ENCODE measurements at regions not wholly inside any gene's neighbourhood (a gene's known extent, or its start where the extent isn't known, plus 50 kb on each side); places are given as distances from the start of the nearest gene placed in this dataset.
"Not testable (repeated sequence)": the region's sequence is repeated elsewhere in the genome, so short reads cannot be mapped to it uniquely, and the experiment has no call there.

DNA sequence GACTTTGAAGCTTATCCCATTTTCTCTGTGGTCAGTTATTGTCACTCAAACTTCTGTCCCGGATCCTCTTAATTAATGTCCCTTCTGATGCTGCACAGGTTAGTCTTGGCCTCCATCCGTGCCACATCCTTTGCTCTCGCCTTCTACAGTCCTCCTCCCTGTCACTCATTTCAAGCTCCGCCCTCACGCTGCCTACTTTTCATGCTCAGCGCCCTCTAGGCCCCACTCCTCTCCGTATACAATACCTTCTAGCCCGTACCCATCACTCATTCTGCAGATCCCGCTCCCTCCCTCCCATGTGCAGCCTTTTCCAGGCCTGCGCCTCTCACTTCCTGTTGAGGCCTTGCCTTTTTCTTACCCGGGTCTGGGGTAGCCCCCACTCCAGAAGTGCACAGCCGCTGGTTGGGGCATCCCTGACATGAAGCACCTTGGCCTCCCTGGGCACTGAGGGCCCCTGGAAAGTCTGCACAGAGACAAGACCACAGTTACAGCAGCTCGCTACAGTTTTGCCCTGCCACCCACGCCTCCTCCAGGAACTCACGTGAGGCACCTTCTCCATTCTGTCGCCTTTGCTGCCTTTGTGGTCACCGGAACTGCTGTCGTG is 88.5 kb upstream of the SLC25A48 start:
- Histone ChIP-seq H2AFZ (ENCODE audit: low read length) (no peak overlapping the region), H3K9me2 (replicated peaks; ENCODE audit: insufficient read depth, low read length) (no peaks in the 10 kb centered on the region), H3K79me2 (ENCODE audit: low read length) (no peaks in the 10 kb centered on the region), H3K4me2 (ENCODE audit: low read depth, low read length) (no peak overlapping the region), H3K9ac (ENCODE audit: low read length) (no peak overlapping the region), H3K36me3 (replicated peaks; ENCODE audit: insufficient read depth, low read length) (no peaks in the 10 kb centered on the region), H3K4me1 (ENCODE audit: low read length) (peaks cover under 1% of the 10 kb centered on the region; the same call in 1 of the 2 replicates), H3K9me3 (replicated peaks; ENCODE audit: insufficient read depth, low read length) (no peaks in the 10 kb centered on the region), H3F3A (ENCODE audit: insufficient read depth, low read length) (no peaks in the 10 kb centered on the region), H4K20me1 (ENCODE audit: insufficient read depth, low read length) (no peaks in the 10 kb centered on the region), H3K4me3 (ENCODE audit: low read length) (no peak overlapping the region), H3K27ac (ENCODE audit: low read length) (no peak overlapping the region), H3K27me3 (replicated peaks; ENCODE audit: insufficient read depth, low read length) (no peaks in the 10 kb centered on the region)
- no peak for TF ChIP-seq EZH2 (optimal IDR thresholded peaks at IDR 0.05; ENCODE audit: low read depth, low read length)
- TF ChIP-seq, protein P1, sequence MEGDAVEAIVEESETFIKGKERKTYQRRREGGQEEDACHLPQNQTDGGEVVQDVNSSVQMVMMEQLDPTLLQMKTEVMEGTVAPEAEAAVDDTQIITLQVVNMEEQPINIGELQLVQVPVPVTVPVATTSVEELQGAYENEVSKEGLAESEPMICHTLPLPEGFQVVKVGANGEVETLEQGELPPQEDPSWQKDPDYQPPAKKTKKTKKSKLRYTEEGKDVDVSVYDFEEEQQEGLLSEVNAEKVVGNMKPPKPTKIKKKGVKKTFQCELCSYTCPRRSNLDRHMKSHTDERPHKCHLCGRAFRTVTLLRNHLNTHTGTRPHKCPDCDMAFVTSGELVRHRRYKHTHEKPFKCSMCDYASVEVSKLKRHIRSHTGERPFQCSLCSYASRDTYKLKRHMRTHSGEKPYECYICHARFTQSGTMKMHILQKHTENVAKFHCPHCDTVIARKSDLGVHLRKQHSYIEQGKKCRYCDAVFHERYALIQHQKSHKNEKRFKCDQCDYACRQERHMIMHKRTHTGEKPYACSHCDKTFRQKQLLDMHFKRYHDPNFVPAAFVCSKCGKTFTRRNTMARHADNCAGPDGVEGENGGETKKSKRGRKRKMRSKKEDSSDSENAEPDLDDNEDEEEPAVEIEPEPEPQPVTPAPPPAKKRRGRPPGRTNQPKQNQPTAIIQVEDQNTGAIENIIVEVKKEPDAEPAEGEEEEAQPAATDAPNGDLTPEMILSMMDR (IDR thresholded peaks at IDR 0.05; ENCODE audit: low read length) = no peak
- TF ChIP-seq EZH2phosphoT487 (IDR thresholded peaks at IDR 0.05; ENCODE audit: low read length) = no peak
- no peak for DNase-seq

DNA sequence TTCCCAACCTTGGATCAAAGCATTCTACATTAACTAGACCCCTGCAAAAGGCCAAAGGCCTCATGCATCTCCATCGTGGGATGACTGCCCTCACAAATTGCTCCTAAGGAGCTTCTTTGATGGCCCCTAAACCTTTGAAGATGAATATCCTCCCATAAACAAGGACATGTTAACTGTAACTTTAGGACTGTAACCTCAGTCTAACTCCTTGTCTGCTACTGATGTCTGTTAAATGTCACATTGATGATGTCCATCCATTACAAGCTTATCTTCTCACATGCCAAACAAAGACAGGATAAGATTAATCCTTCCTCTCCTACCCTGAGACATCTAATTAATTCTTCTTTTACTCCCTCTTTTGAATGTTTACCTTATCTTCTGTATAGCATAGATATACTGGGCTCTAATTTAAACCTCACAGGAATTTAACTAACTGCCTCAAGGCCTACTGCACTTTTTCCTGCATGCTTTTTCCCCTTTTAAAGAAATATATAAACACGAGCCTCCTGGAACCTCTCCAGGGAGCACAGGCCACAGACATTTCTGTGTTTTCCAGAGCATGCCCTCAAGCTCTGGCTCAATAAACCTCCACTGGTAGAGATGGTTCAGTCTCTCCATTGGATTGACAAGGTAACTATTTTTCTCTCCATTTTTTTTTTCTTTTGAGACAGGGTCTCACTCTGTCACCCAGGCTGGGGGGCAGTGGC is 90.6 kb upstream of the SLC25A48 start:
- no peaks in the 10 kb centered on the region for H3K36me3 ChIP-seq (replicated peaks; ENCODE audit: insufficient read depth, low read length)
- H3K4me3 ChIP-seq (ENCODE audit: low read length) = no peak overlapping the region

DNA sequence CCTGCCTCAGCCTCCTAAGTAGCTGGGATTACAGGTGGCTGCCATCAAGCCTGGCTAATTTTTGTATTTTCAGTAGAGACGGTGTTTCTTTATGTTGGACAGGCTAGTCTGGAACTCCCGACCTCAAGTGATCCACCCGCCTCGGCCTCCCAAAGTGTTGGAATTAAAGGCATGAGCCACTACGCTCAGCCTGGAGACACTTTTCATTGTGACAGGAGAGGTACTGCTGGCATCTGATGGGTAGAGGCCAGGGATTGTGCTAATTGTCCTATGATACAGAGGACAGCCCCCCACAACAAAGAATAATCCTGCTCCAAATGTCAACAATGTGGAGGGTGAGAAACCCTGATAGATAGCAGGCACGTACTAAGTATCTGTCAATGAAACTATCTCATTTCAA is 91.3 kb upstream of the SLC25A48 start:
- H3K36me3 ChIP-seq (replicated peaks; ENCODE audit: insufficient read depth, low read length) = no peaks in the 10 kb centered on the region
- no peak for DNase-seq
- H3K79me2 ChIP-seq (ENCODE audit: low read length) = no peaks in the 10 kb centered on the region
- no peak for TF ChIP-seq EZH2phosphoT487 (IDR thresholded peaks at IDR 0.05; ENCODE audit: low read length)
- no peak for TF ChIP-seq EZH2 (optimal IDR thresholded peaks at IDR 0.05; ENCODE audit: low read depth, low read length)
- TF ChIP-seq, protein P1 (IDR thresholded peaks at IDR 0.05; ENCODE audit: low read length) = no peak
- no peak overlapping the region for H3K4me3 ChIP-seq (ENCODE audit: low read length)
- H3F3A ChIP-seq (ENCODE audit: insufficient read depth, low read length) = no peaks in the 10 kb centered on the region
- H3K4me1 ChIP-seq (ENCODE audit: low read length) = peaks cover 14% of the 10 kb centered on the region
- H3K27ac ChIP-seq (ENCODE audit: low read length) = no peak overlapping the region
- H3K4me2 ChIP-seq (ENCODE audit: low read depth, low read length) = no peak overlapping the region
- H3K9me2 ChIP-seq (replicated peaks; ENCODE audit: insufficient read depth, low read length) = no peaks in the 10 kb centered on the region
- H3K9ac ChIP-seq (ENCODE audit: low read length) = no peak overlapping the region
- no peaks in the 10 kb centered on the region for H3K27me3 ChIP-seq (replicated peaks; ENCODE audit: insufficient read depth, low read length)
- no peaks in the 10 kb centered on the region for H3K9me3 ChIP-seq (replicated peaks; ENCODE audit: insufficient read depth, low read length)
- H2AFZ ChIP-seq (ENCODE audit: low read length) = no peak overlapping the region
- H4K20me1 ChIP-seq (ENCODE audit: insufficient read depth, low read length) = no peaks in the 10 kb centered on the region

More for the DNA sequence above, 90.6 kb upstream of the SLC25A48 start:
- Histone ChIP-seq H3F3A (ENCODE audit: insufficient read depth, low read length) (no peaks in the 10 kb centered on the region), H3K27ac (ENCODE audit: low read length) (no peak overlapping the region), H4K20me1 (ENCODE audit: insufficient read depth, low read length) (no peaks in the 10 kb centered on the region), H3K9me3 (replicated peaks; ENCODE audit: insufficient read depth, low read length) (no peaks in the 10 kb centered on the region), H3K9me2 (replicated peaks; ENCODE audit: insufficient read depth, low read length) (no peaks in the 10 kb centered on the region), H3K9ac (ENCODE audit: low read length) (no peak overlapping the region), H3K79me2 (ENCODE audit: low read length) (no peaks in the 10 kb centered on the region), H2AFZ (ENCODE audit: low read length) (no peak overlapping the region), H3K4me1 (ENCODE audit: low read length) (peaks cover 14% of the 10 kb centered on the region), H3K27me3 (replicated peaks; ENCODE audit: insufficient read depth, low read length) (no peaks in the 10 kb centered on the region), H3K4me2 (ENCODE audit: low read depth, low read length) (no peak overlapping the region)
- TF ChIP-seq, protein P1 (IDR thresholded peaks at IDR 0.05; ENCODE audit: low read length) = no peak
- TF ChIP-seq EZH2phosphoT487 (IDR thresholded peaks at IDR 0.05; ENCODE audit: low read length) (no peak), EZH2 (optimal IDR thresholded peaks at IDR 0.05; ENCODE audit: low read depth, low read length) (no peak)
- DNase-seq = no peak

DNA sequence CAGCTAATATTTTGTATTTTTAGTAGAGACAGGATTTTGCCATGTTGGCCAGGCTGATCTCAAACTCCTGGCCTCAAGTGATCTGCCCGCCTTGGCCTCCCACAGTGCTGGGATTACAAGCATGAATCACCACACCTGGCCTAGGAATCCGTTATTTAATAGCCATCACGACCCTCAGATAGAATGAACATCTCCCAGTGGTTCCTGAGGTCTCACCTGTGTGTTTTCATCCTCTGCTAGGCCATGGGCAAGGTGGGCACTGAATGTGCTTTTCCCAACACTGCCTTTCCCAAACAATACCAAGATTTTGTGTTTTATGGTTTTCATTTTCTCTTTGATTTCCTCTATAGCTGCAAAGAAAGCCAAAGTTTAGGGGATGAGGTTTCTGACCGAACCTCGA is 92.2 kb upstream of the SLC25A48 start:
- H3F3A ChIP-seq (ENCODE audit: insufficient read depth, low read length); H3K27me3 ChIP-seq (replicated peaks; ENCODE audit: insufficient read depth, low read length); H3K9ac ChIP-seq (ENCODE audit: low read length); H3K4me3 ChIP-seq (ENCODE audit: low read length); H2AFZ ChIP-seq (ENCODE audit: low read length); DNase-seq; H3K9me2 ChIP-seq (replicated peaks; ENCODE audit: insufficient read depth, low read length); H3K79me2 ChIP-seq (ENCODE audit: low read length); H3K9me3 ChIP-seq (replicated peaks; ENCODE audit: insufficient read depth, low read length); H4K20me1 ChIP-seq (ENCODE audit: insufficient read depth, low read length); H3K36me3 ChIP-seq (replicated peaks; ENCODE audit: insufficient read depth, low read length); H3K4me2 ChIP-seq (ENCODE audit: low read depth, low read length); H3K27ac ChIP-seq (ENCODE audit: low read length): not testable (repeated sequence)
- H3K4me1 ChIP-seq (ENCODE audit: low read length) = peaks cover 14% of the 10 kb centered on the region
